ENCODE measurements at regions not wholly inside any gene's neighbourhood (a gene's known extent, or its start where the extent isn't known, plus 50 kb on each side); places are given as distances from the start of the nearest gene placed in this dataset.

GRCh38 chr5:155696362-155696761, 630.6 kb upstream of the SGCD start:
- FAIRE-seq (no peak), DNase-seq (ENCODE audit: extremely low read depth in 1 of 4, low spot score in 3 of 4) (no peak), ATAC-seq (no peak)
- Histone ChIP-seq H3K9me1 (ENCODE audit: control insufficient read depth, insufficient read depth, low read length) (no peaks in the 10 kb centered on the region), H3K36me3 (ENCODE audit: control insufficient read depth, insufficient read depth, low read length) (no peaks in the 10 kb centered on the region), H3K27ac (ENCODE audit: extremely low read depth, low read depth, low read length) (no peak overlapping the region), H3K27me3 (ENCODE audit: control insufficient read depth in 2 of 2, insufficient read depth in 2 of 2, low read length in 2 of 2) (no peaks in the 10 kb centered on the region), H2AFZ (ENCODE audit: low read depth, low read length) (no peak overlapping the region), H4K20me1 (replicated peaks; ENCODE audit: control insufficient read depth, insufficient read depth, low read length) (no peaks in the 10 kb centered on the region), H3K4me1 (replicated peaks in 1 of 2; ENCODE audit: control insufficient read depth in 2 of 2, insufficient read depth in 2 of 2, low read length in 2 of 2) (no peaks in the 10 kb centered on the region), H3K4me2 (ENCODE audit: insufficient read depth, low read length) (no peak overlapping the region), H3K9ac (ENCODE audit: insufficient read depth in 1 of 2, low read depth in 2 of 2, low read length in 2 of 2) (no peak overlapping the region), H3K4me3 (no peak overlapping the region), H3K79me2 (ENCODE audit: control insufficient read depth, insufficient read depth, low read length) (no peaks in the 10 kb centered on the region), H3K9me3 (replicated peaks; ENCODE audit: control insufficient read depth, insufficient read depth, low read depth, low read length) (no peaks in the 10 kb centered on the region)
- in situ Hi-C loops (cut with MboI) = no loop called here
- CTCF ChIA-PET (ENCODE audit: low intra/inter-chr PET ratio) = no interaction called here
- 0% methylated on average over 1 of the region's 1 CpG for WGBS (ENCODE audit: insufficient coverage, low coverage, missing lambda C conversion rate)
- BruUV-seq (replicated peaks) = no TSS peak
- intact Hi-C loops (cut with micrococcal nuclease) = no loop called here
- TF ChIP-seq ZNF133 (CRISPR knock-in tag; IDR thresholded peaks at IDR 0.05) (no peak), CREBBP (IDR thresholded peaks at IDR 0.05; ENCODE audit: low read depth, low read length) (no peak), YBX1 (IDR thresholded peaks at IDR 0.05) (no peak), CHD1 (IDR thresholded peaks at IDR 0.05; ENCODE audit: low read length) (no peak), NCOA6 (IDR thresholded peaks at IDR 0.05) (no peak), TFAM (CRISPR knock-in tag; conservative IDR thresholded peaks at IDR 0.05) (no peak), FOXA1 (IDR thresholded peaks at IDR 0.05; ENCODE audit: borderline replicate concordance) (no peak), BRCA1 (IDR thresholded peaks at IDR 0.05) (no peak), BRCA1 (CRISPR knock-in tag; IDR thresholded peaks at IDR 0.05) (no peak), ZNF324 (CRISPR knock-in tag; IDR thresholded peaks at IDR 0.05) (no peak), ZBTB40 (IDR thresholded peaks at IDR 0.05) (no peak), ZBTB40 (CRISPR knock-in tag; IDR thresholded peaks at IDR 0.05) (no peak), BHLHE40 (IDR thresholded peaks at IDR 0.05; ENCODE audit: low read length) (no peak), LARP7 (IDR thresholded peaks at IDR 0.05) (no peak), MCM2 (IDR thresholded peaks at IDR 0.05; ENCODE audit: low read depth) (no peak)
- POLR2A ChIA-PET = interaction anchor here (0.7 kb wide), 1 partner anchor 400 kb away, joined by 3 read pairs; no protein-coding TSS in a partner anchor
